ENCODE measurements at regions not wholly inside any gene's neighbourhood (a gene's known extent, or its start where the extent isn't known, plus 50 kb on each side); places are given as distances from the start of the nearest gene placed in this dataset.

- no peak for TF ChIP-seq POLR2A (IDR thresholded peaks at IDR 0.05)
- TF ChIP-seq, protein P1, sequence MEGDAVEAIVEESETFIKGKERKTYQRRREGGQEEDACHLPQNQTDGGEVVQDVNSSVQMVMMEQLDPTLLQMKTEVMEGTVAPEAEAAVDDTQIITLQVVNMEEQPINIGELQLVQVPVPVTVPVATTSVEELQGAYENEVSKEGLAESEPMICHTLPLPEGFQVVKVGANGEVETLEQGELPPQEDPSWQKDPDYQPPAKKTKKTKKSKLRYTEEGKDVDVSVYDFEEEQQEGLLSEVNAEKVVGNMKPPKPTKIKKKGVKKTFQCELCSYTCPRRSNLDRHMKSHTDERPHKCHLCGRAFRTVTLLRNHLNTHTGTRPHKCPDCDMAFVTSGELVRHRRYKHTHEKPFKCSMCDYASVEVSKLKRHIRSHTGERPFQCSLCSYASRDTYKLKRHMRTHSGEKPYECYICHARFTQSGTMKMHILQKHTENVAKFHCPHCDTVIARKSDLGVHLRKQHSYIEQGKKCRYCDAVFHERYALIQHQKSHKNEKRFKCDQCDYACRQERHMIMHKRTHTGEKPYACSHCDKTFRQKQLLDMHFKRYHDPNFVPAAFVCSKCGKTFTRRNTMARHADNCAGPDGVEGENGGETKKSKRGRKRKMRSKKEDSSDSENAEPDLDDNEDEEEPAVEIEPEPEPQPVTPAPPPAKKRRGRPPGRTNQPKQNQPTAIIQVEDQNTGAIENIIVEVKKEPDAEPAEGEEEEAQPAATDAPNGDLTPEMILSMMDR (IDR thresholded peaks at IDR 0.05): no peak
These were observed 1148.3 kb downstream of the EPHA7 start for GRCh38 chr6:92271091-92271490.

Data from body of pancreas (tissue), 4 donors.